HG02610 (cell line): ENCODE measurements at regions not wholly inside any gene's neighbourhood (a gene's known extent, or its start where the extent isn't known, plus 50 kb on each side); places are given as distances from the start of the nearest gene placed in this dataset.

Experiments
- ATAC-seq: cut with Tn5 transposase; IDR thresholded peaks from one replicate; pipeline ENCODE4 v1.9.1; 2021; ENCODE audit warnings: mild to moderate bottlenecking, moderate library complexity; ENCODE audit not compliant: unreplicated experiment

DNA sequence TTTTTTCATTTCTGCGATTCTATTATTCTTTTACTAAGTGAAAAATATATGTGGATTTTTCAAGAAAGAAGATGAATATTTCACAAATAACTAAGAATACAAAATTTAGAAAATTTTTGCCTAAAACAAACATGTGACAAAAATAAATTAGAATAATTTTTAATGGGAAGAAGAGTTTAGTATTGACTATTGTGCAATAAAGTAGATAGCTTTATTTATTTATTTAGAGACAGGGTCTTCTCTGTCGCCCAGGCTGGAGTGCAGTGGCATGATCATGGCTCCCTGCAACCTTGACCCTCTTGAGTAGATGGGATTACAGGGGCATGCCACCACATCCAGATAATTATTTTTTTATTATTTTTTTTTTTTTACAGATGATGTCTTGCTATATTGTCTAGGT, 95.3 kb upstream of the PAQR3 start:
- no peak for ATAC-seq

- no peak for ATAC-seq
These were observed 91.7 kb upstream of the PAQR3 start for GRCh38 chr4:79030973-79031372.

DNA sequence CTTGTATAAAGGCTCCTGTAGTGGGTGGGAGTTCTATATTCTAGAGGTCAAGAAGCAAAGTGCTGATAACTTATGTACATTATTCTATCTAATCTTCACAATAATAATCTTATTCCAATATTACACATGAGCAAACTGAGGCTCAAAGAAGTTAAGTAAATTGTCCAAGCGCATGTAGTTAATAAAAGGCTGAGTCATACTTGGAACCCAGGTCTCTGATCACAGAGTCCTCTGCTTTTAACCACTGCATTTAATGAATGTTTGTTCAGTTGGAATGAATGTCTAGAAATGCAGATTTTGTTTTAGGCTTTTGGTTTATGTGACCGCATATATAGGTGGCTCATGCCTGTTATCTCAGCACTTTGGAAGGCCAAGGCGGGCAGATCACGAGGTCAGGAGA, 88.4 kb upstream of the PAQR3 start:
- ATAC-seq, result no peak

- ATAC-seq, result no peak
These were observed 85.9 kb upstream of the PAQR3 start for GRCh38 chr4:79025170-79025569.

- no peak for ATAC-seq
These were observed 84.8 kb upstream of the PAQR3 start for GRCh38 chr4:79023799-79024770.

DNA sequence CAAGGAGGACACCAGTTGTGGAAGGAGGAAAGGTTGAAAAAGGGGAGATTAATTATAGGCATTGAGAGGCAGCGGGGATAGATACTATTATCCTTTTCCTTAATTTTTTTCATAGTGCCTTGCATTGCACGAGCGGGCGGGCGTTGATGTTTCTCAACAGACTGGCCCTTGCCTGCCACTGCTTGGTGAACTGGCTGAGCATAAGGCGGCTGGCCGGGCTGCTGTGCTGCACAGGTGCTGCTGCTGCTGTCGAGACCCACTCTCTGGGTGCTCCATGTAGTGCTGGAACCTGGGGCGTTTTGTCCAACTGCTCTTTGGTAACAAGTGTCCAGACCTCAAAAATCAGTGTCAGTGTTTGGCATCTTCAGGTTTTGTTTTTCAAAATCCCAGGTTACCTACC, 83.3 kb upstream of the PAQR3 start:
- ATAC-seq, result no peak

- no peak for ATAC-seq
These were observed 78.2 kb upstream of the PAQR3 start for GRCh38 chr4:79017481-79017880.

- ATAC-seq, result no peak
These were observed 77.6 kb upstream of the PAQR3 start for GRCh38 chr4:79016878-79017277.

- ATAC-seq, result no peak
These were observed 76.2 kb upstream of the PAQR3 start for GRCh38 chr4:79015411-79015810.

DNA sequence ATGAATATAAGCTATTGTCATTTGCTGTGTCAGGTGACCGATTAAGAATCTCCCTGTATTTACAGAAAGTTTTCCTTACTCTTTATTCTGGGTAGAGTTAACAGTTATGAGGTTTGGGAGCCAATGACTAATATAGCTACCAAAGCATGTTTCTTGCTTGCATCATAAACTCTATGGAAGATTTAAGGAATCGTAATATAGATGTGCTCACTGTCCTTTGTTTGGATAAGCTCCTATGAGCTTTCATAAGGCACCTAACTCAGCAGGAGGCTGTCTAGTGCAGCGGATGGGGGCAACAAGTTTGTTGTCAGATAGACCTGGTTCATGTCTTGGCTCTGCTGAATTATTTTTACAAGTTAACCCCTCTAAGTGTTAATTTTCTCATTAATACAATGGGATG, 75.0 kb upstream of the PAQR3 start:
- no peak for ATAC-seq

DNA sequence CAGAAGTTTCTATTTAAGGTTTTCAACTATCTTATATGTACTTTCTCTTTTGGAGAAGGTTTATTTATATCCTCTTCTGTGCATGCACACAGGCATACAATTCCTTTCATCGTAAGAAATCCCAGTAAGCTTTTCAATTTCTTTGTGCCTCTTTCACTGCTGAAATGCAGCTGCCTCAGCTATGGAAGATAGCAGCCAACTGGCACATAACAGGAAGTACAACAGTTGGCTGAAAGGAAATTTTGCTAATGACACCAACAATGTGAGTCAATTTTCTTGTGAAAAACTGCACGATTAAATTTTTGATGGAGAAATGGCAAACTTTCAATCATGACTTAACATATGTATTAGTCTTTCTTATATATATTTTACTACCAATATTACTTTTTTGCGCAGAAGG, 74.5 kb upstream of the PAQR3 start:
- ATAC-seq, result no peak

DNA sequence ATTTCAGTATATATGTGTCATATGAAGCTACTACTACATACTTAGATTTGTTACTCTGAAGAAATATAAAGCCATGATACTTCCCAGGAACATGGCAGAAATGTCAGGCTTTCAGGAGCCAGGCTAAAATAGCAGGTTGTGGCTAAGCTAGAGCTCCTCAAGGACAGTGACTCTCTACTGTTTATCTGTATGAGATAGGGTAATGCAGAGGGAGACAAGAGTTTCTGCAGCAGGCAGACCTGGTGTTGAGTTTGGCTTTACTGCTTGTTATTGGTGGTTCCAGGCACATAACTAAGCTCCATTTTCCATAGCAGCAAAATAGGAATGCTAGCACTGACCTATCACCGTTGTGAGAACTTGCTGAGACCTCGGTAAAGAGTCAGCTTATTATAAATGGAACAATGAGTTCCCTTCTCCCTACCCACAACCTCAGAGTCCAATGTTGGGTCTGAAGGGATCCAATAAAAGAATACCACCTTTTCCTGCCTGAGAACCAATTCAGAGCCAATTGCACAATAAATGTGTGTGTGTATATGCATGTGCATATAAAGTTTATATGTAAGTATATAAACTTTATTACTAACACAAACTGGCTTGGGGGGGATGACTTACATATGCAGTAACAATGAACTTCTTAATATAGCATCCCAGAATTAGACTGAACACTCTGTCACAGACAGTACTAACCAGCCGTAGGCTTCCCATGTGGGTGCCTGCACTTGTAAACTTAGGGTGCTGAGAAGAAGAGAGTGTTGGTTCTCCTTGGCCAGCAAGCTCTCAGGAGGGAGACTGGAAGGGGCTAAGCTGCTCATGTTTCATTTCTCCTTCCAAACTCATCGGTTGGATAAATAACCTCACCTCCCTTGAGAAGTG, 51.9 kb upstream of the PAQR3 start:
- ATAC-seq, result no peak

DNA sequence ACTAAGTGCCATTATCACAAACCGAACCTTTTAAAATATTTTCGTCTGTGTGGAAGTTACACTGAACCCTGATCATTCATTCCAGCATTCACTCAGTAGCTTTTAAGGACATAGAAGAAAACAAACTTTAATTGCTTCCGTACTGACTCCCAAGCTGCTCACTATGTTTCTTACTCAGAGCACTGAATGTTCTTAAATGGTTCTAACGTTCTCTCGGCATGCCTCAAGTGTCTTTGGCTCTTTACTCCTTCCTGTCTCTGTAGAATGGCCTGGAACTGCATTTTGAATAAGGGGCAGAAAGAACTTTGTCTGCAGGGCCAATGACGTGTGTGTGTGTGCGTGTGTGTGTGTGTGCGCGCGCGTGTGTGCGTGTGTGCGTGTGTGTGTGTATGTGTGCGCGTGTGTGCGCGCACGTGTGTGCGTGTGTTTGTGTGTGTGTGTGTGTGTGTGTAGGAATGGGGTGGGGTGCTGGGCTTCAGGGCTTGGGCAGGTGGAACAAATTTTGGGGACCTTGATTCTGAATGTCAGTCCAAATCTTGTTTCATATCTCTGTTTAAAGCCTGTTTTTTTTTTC, 50.5 kb upstream of the PAQR3 start:
- ATAC-seq, result no peak
